Peyer's patch (tissue), 4 donors: ENCODE measurements at regions not wholly inside any gene's neighbourhood (a gene's known extent, or its start where the extent isn't known, plus 50 kb on each side); places are given as distances from the start of the nearest gene placed in this dataset.

ENCODE experiments used
- DNase-seq, 3 donors: peaks; one replicate each; pipeline ENCODE4 v3.0.0-alpha.2; 2017 to 2019
- H3K27ac ChIP-seq, 4 donors: fragments of 200-600 bp; sonication (generic); one replicate each; pipeline ENCODE4 v1.5.1; 2016 to 2019
- H3K27me3 ChIP-seq, 2 donors: fragments of 200-600 bp; sonication (generic); one replicate each; pipeline ENCODE4 v1.5.1; 2019
- H3K36me3 ChIP-seq, 3 donors: fragments of 200-600 bp; sonication (generic); one replicate each; pipeline ENCODE4 v1.5.1; 2016 to 2019
- H3K4me1 ChIP-seq, 4 donors: fragments of 200-600 bp; sonication (generic); one replicate each; pipeline ENCODE4 v1.5.1; 2016 to 2019
- H3K4me3 ChIP-seq, 4 donors: fragments of 200-600 bp; sonication (generic); 1 replicate in 3 of 4; 2 replicates in 1 of 4; pipeline ENCODE4 v1.5.1; 2016 to 2019; ENCODE audit warnings: mild to moderate bottlenecking in 1 of 4
- H3K9me3 ChIP-seq, 4 donors: fragments of 200-600 bp; sonication (generic); one replicate each; pipeline ENCODE4 v1.5.1; 2016 to 2019; ENCODE audit warnings: mild to moderate bottlenecking in 1 of 4
- POLR2A ChIP-seq, 2 donors: fragments of 450-650 bp; IDR thresholded peaks; one replicate each; pipeline ENCODE4 v1.5.1; 2017; ENCODE audit warnings: antibody characterized with exemption in 2 of 2, mild to moderate bottlenecking in 2 of 2, moderate library complexity in 2 of 2
- TF ChIP-seq, protein P1 (sequence below), 6 experiments: fragments of 450-650 bp in 4 of 6; fragments of 200-600 bp in 2 of 6; sonication (generic) in 1 of 6; IDR thresholded peaks; one replicate each; pipeline ENCODE4 v1.5.1; 2017 to 2019; ENCODE audit warnings: antibody characterized with exemption in 6 of 6, mild to moderate bottlenecking in 3 of 6, moderate library complexity in 1 of 6

DNA sequence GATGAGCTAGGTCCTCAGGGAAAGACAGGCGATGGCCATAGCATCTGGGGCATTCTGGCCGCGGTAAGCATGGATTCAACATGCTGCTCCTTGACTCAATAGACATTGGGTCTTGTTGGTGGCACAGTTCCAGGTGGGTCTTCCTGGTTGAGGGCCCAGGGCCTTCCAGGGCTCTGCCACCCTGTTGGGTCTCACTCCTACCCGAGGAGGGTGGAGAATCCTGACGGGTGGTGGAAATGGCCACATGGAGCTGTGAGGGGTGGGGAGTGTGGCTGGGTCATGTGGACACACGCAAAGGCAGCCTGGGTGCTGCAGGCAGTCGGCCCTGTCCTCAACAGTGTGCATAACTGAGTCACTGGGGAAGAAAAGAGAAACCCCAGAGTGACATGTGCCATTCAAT, 148.1 kb downstream of the KIF26A start:
- TF ChIP-seq POLR2A (IDR thresholded peaks at IDR 0.05), result no peak
- TF ChIP-seq, protein P1, sequence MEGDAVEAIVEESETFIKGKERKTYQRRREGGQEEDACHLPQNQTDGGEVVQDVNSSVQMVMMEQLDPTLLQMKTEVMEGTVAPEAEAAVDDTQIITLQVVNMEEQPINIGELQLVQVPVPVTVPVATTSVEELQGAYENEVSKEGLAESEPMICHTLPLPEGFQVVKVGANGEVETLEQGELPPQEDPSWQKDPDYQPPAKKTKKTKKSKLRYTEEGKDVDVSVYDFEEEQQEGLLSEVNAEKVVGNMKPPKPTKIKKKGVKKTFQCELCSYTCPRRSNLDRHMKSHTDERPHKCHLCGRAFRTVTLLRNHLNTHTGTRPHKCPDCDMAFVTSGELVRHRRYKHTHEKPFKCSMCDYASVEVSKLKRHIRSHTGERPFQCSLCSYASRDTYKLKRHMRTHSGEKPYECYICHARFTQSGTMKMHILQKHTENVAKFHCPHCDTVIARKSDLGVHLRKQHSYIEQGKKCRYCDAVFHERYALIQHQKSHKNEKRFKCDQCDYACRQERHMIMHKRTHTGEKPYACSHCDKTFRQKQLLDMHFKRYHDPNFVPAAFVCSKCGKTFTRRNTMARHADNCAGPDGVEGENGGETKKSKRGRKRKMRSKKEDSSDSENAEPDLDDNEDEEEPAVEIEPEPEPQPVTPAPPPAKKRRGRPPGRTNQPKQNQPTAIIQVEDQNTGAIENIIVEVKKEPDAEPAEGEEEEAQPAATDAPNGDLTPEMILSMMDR (IDR thresholded peaks at IDR 0.05), result no peak
- peak in 1 of 3 donors; percentile 26 for DNase-seq
- H3K4me1 ChIP-seq, result peaks cover 0 to 28% (median 0%) of the 10 kb centered on the region in 4 donors
- H3K27me3 ChIP-seq, result no peaks in the 10 kb centered on the region
- H3K9me3 ChIP-seq, result no peaks in the 10 kb centered on the region
- no peak overlapping the region for H3K4me3 ChIP-seq
- no peak overlapping the region for H3K27ac ChIP-seq
- no peaks in the 10 kb centered on the region for H3K36me3 ChIP-seq

DNA sequence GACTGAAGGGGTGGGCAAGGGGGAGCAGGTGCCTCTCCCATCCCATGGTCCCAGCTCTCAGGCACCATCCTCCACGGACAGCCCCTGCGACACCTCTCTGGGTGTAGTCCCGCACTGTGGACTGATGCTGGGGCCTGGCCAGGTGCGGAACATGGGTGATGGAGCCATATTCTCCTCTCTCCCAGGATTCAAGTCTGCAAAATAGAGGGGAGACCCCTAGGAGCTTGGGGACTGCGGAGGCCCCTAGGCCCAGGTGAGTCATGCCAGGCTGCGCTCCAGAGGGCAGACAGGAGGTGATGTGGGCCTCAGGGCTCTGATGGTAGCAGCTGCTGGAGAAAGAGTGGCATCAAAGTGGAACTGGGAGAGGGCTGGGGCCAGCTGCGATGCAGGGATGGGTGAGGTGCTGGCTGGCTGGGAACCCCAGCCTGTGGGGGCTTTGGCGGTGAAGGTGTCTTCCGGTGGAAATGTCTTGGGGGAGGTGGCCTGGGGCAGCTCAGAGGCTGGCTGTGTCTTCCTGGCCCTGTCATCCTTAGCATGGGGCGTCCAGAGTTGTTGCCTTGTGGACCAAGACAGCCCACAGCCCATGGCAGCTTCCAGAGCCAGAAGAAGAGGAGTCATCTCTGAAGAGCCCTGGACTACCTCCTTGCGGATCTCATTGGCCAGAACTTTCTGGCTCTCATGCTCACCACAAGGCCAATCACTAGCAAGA, 149.1 kb downstream of the KIF26A start:
- TF ChIP-seq, protein P1 (IDR thresholded peaks at IDR 0.05), result no peak
- TF ChIP-seq POLR2A (IDR thresholded peaks at IDR 0.05), result no peak
- H3K9me3 ChIP-seq, result no peaks in the 10 kb centered on the region
- DNase-seq, result peak in 1 of 3 donors; percentile 22
- no peaks in the 10 kb centered on the region for H3K27me3 ChIP-seq
- peaks cover 0 to 21% (median 0%) of the 10 kb centered on the region in 4 donors for H3K4me1 ChIP-seq
- no peak overlapping the region for H3K4me3 ChIP-seq
- H3K27ac ChIP-seq, result no peak overlapping the region
- H3K36me3 ChIP-seq, result no peaks in the 10 kb centered on the region

DNA sequence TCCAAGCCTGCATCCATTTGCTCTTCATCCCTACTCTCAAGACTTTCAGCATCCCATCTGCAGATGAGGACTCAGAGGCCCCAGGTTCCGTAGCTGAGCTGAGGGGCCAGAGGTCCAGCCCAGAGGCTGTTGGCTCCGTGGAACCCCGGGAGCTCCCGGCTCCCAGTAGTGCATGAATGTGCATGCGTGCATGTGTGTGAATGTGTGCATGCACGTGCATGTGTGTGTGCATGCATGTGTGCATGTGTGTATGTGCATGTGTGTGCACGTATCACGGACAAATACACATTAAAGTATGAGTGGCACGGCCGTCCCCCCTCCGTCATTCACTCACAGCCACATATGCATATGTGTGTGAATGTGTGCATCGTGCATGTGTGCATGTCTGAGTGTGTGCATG, 149.9 kb downstream of the KIF26A start:
- H3K9me3 ChIP-seq, result no peaks in the 10 kb centered on the region
- H3K27ac ChIP-seq, result no peak overlapping the region
- no peaks in the 10 kb centered on the region for H3K27me3 ChIP-seq
- TF ChIP-seq, protein P1 (IDR thresholded peaks at IDR 0.05), result no peak
- TF ChIP-seq POLR2A (IDR thresholded peaks at IDR 0.05), result no peak
- H3K4me1 ChIP-seq, result peaks cover 0 to 13% (median 0%) of the 10 kb centered on the region in 4 donors
- no peak overlapping the region for H3K4me3 ChIP-seq
- no peaks in the 10 kb centered on the region for H3K36me3 ChIP-seq
- DNase-seq, result peak in 1 of 3 donors; percentile 19

DNA sequence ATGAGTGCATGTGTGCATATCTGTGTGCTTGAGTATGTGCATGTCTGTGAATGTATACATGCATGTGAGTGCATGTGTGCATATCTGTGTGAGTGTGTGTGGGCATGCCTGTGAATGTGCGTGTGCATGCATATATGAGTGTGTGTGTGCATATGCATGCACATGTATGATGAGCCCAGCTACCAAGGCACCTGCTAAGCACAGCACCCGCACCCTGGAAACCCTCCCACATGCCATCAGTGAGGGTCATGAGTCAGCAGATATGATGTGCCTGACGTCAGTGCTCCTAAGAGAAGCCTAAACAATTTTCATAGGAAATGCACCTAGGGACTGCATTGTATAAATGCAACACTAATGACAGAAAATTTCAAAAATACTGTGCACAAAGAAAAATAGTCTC, 151.1 kb downstream of the KIF26A start:
- DNase-seq, result peak in 1 of 3 donors; percentile 5

DNA sequence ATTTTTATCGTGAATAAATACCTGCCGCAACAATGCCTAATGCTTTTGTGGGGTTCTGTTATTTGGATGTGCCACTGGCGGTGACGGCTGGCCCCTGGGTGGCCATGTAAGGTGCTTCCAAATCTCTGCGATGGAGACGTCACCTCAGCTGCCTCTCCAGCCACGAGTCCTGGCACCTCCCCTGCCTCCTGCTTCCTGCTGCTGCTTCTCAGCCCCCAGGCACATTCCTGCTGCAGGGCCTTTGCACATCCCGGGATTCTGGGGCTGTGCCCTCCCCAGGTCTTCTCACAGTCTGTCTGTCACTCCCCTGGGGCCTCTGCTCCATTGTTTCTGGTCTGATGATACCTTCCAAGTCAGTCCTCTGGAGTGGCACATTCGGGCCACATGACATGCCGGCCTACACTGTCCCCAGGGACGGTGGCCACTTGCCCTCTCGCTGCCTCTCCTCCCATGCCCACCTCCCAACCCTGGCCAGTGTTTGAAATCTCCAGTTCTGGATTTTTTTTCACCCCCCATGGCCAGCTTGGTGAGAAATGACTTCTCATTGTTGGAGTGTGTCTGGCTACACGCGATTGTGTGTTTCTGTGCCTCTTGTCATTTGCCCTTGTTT, 151.8 kb downstream of the KIF26A start:
- no peaks in the 10 kb centered on the region for H3K9me3 ChIP-seq
- DNase-seq, result peak in 2 of 3 donors; percentile 32 to 33
- no peak for TF ChIP-seq POLR2A (IDR thresholded peaks at IDR 0.05)
- TF ChIP-seq, protein P1 (IDR thresholded peaks at IDR 0.05), result no peak
- no peak overlapping the region for H3K27ac ChIP-seq
- H3K4me1 ChIP-seq, result peaks cover 0 to 7% (median 0%) of the 10 kb centered on the region in 4 donors
- H3K27me3 ChIP-seq, result no peaks in the 10 kb centered on the region
- no peak overlapping the region for H3K4me3 ChIP-seq
- no peaks in the 10 kb centered on the region for H3K36me3 ChIP-seq

More for the DNA sequence above, 151.1 kb downstream of the KIF26A start:
- H3K36me3 ChIP-seq, result no peaks in the 10 kb centered on the region
- H3K27me3 ChIP-seq, result no peaks in the 10 kb centered on the region
- TF ChIP-seq, protein P1 (IDR thresholded peaks at IDR 0.05), result no peak
- no peak for TF ChIP-seq POLR2A (IDR thresholded peaks at IDR 0.05)
- H3K27ac ChIP-seq, result no peak overlapping the region
- H3K4me1 ChIP-seq, result peaks cover 0 to 7% (median 0%) of the 10 kb centered on the region in 4 donors
- H3K9me3 ChIP-seq, result no peaks in the 10 kb centered on the region
- no peak overlapping the region for H3K4me3 ChIP-seq
